Renal pelvis (tissue), 1 donor: ENCODE measurements at regions not wholly inside any gene's neighbourhood (a gene's known extent, or its start where the extent isn't known, plus 50 kb on each side); places are given as distances from the start of the nearest gene placed in this dataset.

ENCODE experiments used
- DNase-seq: peaks from one replicate; pipeline ENCODE4 v3.0.0-alpha.2; 2013

- no peak for DNase-seq
Observed at GRCh38 chr15:69892351-69892750, 205.4 kb downstream of the TLE3 start.

- DNase-seq = no peak
Observed at GRCh38 chr15:69893086-69893485, 204.6 kb downstream of the TLE3 start.

GRCh38 chr15:69893863-69894262 lies 203.9 kb downstream of the TLE3 start:
- no peak for DNase-seq

GRCh38 chr15:69895202-69895601 lies 202.5 kb downstream of the TLE3 start:
- DNase-seq = no peak

- no peak for DNase-seq
Observed at GRCh38 chr15:69896606-69897005, 201.1 kb downstream of the TLE3 start.

- no peak for DNase-seq
Observed at GRCh38 chr15:69897061-69897460, 200.7 kb downstream of the TLE3 start.

- no peak for DNase-seq
Observed at GRCh38 chr15:69897471-69898237, 200.1 kb downstream of the TLE3 start.

GRCh38 chr15:69898243-69898642 lies 199.5 kb downstream of the TLE3 start:
- DNase-seq = no peak

GRCh38 chr15:69902414-69903062 lies 195.2 kb downstream of the TLE3 start:
- DNase-seq = no peak

GRCh38 chr15:69903470-69904469 lies 193.9 kb downstream of the TLE3 start:
- DNase-seq = no peak

- DNase-seq = no peak
Observed at GRCh38 chr15:69906256-69907185, 191.2 kb downstream of the TLE3 start.

GRCh38 chr15:69908060-69908459 lies 189.7 kb downstream of the TLE3 start:
- no peak for DNase-seq

GRCh38 chr15:69908590-69909420 lies 188.9 kb downstream of the TLE3 start:
- DNase-seq = no peak

- no peak for DNase-seq
Observed at GRCh38 chr15:69909719-69910444, 187.8 kb downstream of the TLE3 start.

- no peak for DNase-seq
Observed at GRCh38 chr15:69910514-69910913, 187.2 kb downstream of the TLE3 start.

GRCh38 chr15:69912116-69912515 lies 185.6 kb downstream of the TLE3 start:
- no peak for DNase-seq

GRCh38 chr15:69914040-69914439 lies 183.7 kb downstream of the TLE3 start:
- no peak for DNase-seq

GRCh38 chr15:69914960-69915359 lies 182.8 kb downstream of the TLE3 start:
- no peak for DNase-seq

- DNase-seq = no peak
Observed at GRCh38 chr15:69916169-69916785, 181.4 kb downstream of the TLE3 start.
